ENCODE measurements at regions not wholly inside any gene's neighbourhood (a gene's known extent, or its start where the extent isn't known, plus 50 kb on each side); places are given as distances from the start of the nearest gene placed in this dataset.

GRCh38 chr2:228871012-228871411 lies 400.1 kb downstream of the PID1 start:
- no peak for TF ChIP-seq CTCF (IDR thresholded peaks at IDR 0.05)
- Mint-ChIP-seq H3K9me3 (ENCODE audit: low read depth) (peaks cover 10% of the 10 kb centered on the region), H3K4me1 (ENCODE audit: low read depth) (peaks cover 4% of the 10 kb centered on the region), H3K36me3 (ENCODE audit: low read depth) (no peaks in the 10 kb centered on the region), H3K27ac (ENCODE audit: unreplicated experiment) (no peak overlapping the region), H3K27me3 (ENCODE audit: low read depth) (peaks cover 2% of the 10 kb centered on the region), H3K4me3 (ENCODE audit: unreplicated experiment) (no peak overlapping the region)
- no peak for DNase-seq (ENCODE audit: low spot score)

DNA sequence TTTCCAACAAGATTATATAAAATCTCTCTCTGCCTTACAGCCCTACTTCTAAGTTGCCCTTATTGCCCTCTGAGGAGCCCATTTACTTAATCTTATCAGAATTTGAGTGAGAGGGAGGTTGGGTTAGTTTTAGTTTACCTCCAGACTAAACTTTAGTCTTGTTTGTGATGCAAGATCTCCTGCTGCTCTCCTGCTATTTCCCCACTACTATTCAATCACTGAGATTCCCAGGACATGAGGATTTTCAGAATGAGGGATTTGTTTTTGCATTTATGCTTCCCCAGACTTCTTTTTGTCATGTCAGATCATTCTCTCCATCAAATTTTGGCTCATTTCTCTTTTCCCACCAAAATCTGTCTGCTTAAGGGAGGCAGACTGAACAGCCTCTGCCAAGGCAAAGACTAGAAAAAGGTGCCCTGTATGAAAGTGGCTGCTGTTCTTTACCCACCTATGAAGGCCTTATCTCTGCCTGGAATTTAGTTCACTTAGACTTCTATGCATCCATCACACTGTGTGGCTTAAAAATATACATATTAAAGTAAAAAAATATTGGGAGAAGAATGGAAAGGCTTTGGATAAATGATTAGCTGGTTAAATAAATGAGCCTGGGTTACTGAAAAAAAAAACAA lies 401.3 kb downstream of the PID1 start:
- TF ChIP-seq CTCF (IDR thresholded peaks at IDR 0.05) = no peak
- peaks cover 4% of the 10 kb centered on the region for H3K4me1 Mint-ChIP-seq (ENCODE audit: low read depth)

DNA sequence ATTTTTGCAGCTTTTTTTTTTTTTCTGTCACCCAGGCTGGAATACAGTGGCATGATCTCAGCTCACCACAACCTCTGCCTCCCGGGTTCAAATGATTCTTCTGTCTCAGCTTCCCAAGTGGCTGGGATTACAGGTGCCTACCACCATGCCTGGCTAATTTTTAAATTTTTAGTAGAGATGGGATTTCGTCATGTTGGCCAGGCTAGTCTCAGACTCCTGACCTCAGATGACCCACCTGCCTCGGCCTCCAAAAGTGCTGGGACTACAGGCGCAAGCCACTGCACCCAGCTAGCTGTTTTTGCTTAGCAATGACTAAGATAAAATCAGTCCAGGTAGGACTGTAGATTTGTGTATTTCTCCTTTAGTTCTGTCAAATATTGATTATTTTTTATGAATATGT lies 403.7 kb downstream of the PID1 start:
- Mint-ChIP-seq H3K36me3 (ENCODE audit: low read depth) (no peaks in the 10 kb centered on the region), H3K9me3 (ENCODE audit: low read depth) (peaks cover 4% of the 10 kb centered on the region), H3K27me3 (ENCODE audit: low read depth) (peaks cover 2% of the 10 kb centered on the region), H3K4me1 (ENCODE audit: low read depth) (peaks cover 4% of the 10 kb centered on the region), H3K4me3 (ENCODE audit: unreplicated experiment) (no peak overlapping the region), H3K27ac (ENCODE audit: unreplicated experiment) (no peak overlapping the region)
- no peak for TF ChIP-seq CTCF (IDR thresholded peaks at IDR 0.05)
- no peak for DNase-seq (ENCODE audit: low spot score)

More for the DNA sequence above, 401.3 kb downstream of the PID1 start:
- peaks cover 10% of the 10 kb centered on the region for H3K9me3 Mint-ChIP-seq (ENCODE audit: low read depth)
- no peak overlapping the region for H3K27ac Mint-ChIP-seq (ENCODE audit: unreplicated experiment)
- no peak overlapping the region for H3K4me3 Mint-ChIP-seq (ENCODE audit: unreplicated experiment)
- no peaks in the 10 kb centered on the region for H3K36me3 Mint-ChIP-seq (ENCODE audit: low read depth)
- H3K27me3 Mint-ChIP-seq (ENCODE audit: low read depth) = peaks cover 2% of the 10 kb centered on the region
- DNase-seq (ENCODE audit: low spot score) = no peak

- peaks cover 2% of the 10 kb centered on the region for H3K27me3 Mint-ChIP-seq (ENCODE audit: low read depth)
- peaks cover under 1% of the 10 kb centered on the region for H3K9me3 Mint-ChIP-seq (ENCODE audit: low read depth)
- H3K4me3 Mint-ChIP-seq (ENCODE audit: unreplicated experiment) = no peak overlapping the region
- H3K4me1 Mint-ChIP-seq (ENCODE audit: low read depth) = peaks cover 4% of the 10 kb centered on the region
- no peak overlapping the region for H3K27ac Mint-ChIP-seq (ENCODE audit: unreplicated experiment)
- DNase-seq (ENCODE audit: low spot score) = no peak
- no peak for TF ChIP-seq CTCF (IDR thresholded peaks at IDR 0.05)
- H3K36me3 Mint-ChIP-seq (ENCODE audit: low read depth) = no peaks in the 10 kb centered on the region
Measured at GRCh38 chr2:228866781-228867180, 404.3 kb downstream of the PID1 start.

- Mint-ChIP-seq H3K36me3 (ENCODE audit: low read depth) (no peaks in the 10 kb centered on the region), H3K4me1 (ENCODE audit: low read depth) (peaks cover 4% of the 10 kb centered on the region)
Measured at GRCh38 chr2:228866044-228866443, 405.0 kb downstream of the PID1 start.

More at GRCh38 chr2:228866044-228866443, 405.0 kb downstream of the PID1 start:
- TF ChIP-seq CTCF (IDR thresholded peaks at IDR 0.05) = no peak
- DNase-seq (ENCODE audit: low spot score) = no peak
- no peak overlapping the region for H3K4me3 Mint-ChIP-seq (ENCODE audit: unreplicated experiment)
- H3K9me3 Mint-ChIP-seq (ENCODE audit: low read depth) = no peaks in the 10 kb centered on the region
- peaks cover 2% of the 10 kb centered on the region for H3K27me3 Mint-ChIP-seq (ENCODE audit: low read depth)
- H3K27ac Mint-ChIP-seq (ENCODE audit: unreplicated experiment) = no peak overlapping the region
